GM18505 (cell line): ENCODE measurements at regions not wholly inside any gene's neighbourhood (a gene's known extent, or its start where the extent isn't known, plus 50 kb on each side); places are given as distances from the start of the nearest gene placed in this dataset.
"Not testable (repeated sequence)": the region's sequence is repeated elsewhere in the genome, so short reads cannot be mapped to it uniquely, and the experiment has no call there.

Experiments
- ATAC-seq: cut with Tn5 transposase; IDR thresholded peaks from one replicate; pipeline ENCODE4 v1.9.1; 2021; ENCODE audit not compliant: unreplicated experiment
- POLR2A ChIP-seq: IDR thresholded peaks from 4 replicates; pipeline ENCODE4 v1.6.1; 2011; ENCODE audit warnings: borderline replicate concordance; ENCODE audit not compliant: insufficient read depth, insufficient read length; ENCODE audit errors: extremely low read depth

- no peak for ATAC-seq
- no peak for TF ChIP-seq POLR2A
These were observed 119.5 kb downstream of the ANXA1 start for GRCh38 chr9:73270967-73271721.

GRCh38 chr9:73280113-73280512, 128.4 kb downstream of the ANXA1 start:
- TF ChIP-seq POLR2A, result no peak

GRCh38 chr9:73284377-73284776, 132.7 kb downstream of the ANXA1 start:
- ATAC-seq, result no peak
- no peak for TF ChIP-seq POLR2A

More at GRCh38 chr9:73280113-73280512, 128.4 kb downstream of the ANXA1 start:
- no peak for ATAC-seq

DNA sequence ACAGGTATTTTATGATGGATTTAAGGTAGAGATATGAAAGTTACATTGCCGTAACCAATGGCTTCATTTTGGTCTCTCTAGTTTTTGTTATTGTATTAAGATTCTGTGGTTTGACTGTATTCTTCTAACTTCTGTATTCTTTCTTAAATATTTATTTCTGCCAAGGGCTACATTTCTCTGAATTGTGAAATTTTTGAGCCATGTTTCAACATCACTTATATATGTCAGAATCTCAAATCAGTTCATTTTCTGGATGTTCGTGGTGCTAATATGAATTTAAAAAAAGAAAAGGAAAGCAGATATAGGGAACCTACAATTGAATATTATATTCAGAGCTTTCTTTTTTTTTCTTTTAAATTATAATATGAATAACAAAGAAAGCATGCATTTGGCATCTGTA, 142.7 kb downstream of the ANXA1 start:
- no peak for ATAC-seq
- no peak for TF ChIP-seq POLR2A

DNA sequence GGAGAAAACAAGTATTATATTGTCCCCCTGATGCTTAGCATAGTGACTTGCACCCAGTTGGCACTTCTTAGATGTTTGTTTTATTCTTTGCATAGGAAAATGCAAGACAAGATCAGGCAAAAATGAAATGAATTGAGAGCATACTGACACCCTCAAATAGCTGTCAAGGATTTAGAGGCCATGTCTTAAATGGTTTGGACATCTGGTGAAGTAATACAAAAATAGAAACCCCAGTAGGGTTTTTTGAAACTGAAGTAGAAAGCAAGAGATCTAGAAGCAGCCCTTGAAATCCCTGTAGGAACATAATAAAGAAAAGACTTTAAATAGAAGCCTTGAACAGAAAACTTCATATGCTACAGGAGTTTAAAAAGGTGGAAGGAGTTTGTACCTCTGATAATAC, 174.3 kb downstream of the ANXA1 start:
- ATAC-seq, result no peak
- no peak for TF ChIP-seq POLR2A

DNA sequence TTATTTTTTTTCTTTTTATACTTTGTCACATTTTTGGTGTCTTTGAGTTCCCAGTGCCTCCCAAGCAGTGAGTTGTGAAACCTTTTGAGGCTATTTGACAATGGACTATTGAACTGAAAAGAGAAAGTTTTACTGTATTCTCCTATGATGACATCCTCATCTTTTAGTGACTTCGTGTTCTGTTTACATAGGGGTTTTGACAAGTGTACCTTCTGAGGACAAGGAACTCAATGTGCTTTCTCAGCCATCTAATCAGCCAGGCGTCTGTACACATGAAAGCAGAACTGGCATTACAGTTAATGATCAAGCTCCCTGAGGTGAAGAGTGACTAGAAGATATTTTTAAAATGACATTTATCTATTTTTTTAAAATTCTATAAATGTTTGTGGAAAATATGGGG, 175.5 kb downstream of the ANXA1 start:
- no peak for ATAC-seq
- no peak for TF ChIP-seq POLR2A

DNA sequence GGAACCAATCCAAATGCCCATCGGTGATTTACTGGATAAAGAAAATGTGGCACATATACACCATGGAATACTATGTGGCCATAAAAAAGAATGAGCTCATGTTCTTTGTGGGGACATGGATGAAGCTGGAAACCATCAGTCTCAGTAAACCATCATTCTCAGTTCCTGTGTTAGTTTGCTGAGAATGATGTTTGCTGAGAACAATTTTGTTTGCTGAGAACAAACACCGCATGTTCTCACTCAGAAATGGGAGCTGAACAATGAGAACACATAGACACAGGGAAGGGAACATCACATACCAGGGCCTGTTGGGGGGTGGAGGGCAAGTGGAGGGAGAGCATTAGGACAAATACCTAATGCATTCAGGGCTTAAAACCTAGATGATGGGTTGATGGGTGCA, 185.5 kb downstream of the ANXA1 start:
- not testable (repeated sequence) for ATAC-seq

DNA sequence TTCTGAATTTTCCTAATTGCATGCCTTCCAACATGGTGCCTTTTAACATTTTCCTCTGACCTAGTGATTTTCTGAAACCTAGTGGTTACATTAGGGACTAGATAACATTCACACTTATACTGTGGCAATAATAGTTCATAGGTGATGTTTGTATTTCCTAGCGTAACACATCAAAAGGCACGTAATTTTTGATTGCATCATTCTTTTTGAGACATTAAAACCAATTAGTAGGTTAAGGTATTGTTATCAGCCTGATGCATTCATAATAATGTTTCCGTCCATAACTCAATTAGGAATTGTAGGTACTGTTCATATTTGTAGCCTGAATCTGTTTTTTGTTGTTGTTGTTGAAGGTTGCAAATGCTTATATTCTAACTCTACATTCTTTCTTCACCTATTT, 192.4 kb downstream of the ANXA1 start:
- ATAC-seq, result no peak
- TF ChIP-seq POLR2A, result no peak

- ATAC-seq, result no peak
- no peak for TF ChIP-seq POLR2A
These were observed 195.5 kb downstream of the ANXA1 start for GRCh38 chr9:73347123-73347522.

DNA sequence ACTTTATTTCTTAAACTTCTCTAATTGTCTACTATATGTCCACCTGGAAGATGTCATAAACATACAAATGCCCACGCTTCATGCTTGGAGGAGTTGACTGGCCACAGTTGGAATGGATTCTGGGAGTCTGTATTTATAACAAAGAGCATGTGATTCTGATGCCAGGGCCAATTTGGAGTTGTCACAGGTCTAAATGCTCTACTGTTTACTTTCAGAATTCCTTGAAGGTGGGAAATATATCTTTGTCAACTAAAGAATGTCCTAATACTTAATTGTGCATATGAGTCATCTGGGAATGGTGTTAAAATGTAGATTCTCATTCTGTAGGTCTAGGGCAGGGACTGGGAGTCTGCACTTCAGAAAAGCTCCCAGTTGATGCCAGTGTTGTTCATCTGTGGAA, 196.1 kb downstream of the ANXA1 start:
- ATAC-seq, result no peak
- TF ChIP-seq POLR2A, result no peak

DNA sequence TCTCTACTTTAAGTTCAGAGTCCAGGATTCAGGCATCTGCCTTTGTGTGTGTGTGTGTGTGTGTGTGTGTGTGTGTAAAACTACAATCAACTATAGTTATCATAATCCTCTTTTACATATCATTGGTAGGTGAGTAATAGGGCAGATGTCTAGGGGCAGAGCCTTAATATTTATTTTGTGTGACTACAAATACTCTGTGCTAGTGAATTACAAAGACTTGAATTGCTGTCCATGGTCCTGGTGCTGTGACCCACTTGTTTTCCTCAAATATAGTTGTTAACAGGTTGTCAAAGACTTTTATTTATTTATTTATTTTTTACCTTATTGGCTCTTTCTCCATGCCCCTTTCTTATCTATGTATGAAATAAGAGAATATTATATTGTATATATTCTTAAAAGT, 196.8 kb downstream of the ANXA1 start:
- ATAC-seq, result no peak
- no peak for TF ChIP-seq POLR2A

DNA sequence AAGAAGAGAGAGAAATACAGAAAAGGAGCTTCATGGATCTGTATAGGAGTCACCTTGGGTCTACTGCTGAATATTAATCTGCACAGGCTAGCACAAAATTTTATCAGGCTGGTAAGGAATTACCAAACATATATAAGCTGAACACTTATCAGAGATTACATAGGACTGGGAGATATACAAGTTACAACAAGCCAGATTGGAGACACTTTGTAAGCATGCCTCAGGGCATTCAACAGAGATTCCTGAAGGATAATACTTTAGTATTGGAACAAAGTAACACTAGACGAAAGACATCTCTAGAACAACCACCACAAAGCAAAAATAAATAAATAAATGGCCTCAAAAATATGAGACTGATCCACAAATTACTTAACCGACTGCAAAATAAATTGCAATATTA, 197.8 kb downstream of the ANXA1 start:
- no peak for ATAC-seq
- TF ChIP-seq POLR2A, result no peak

DNA sequence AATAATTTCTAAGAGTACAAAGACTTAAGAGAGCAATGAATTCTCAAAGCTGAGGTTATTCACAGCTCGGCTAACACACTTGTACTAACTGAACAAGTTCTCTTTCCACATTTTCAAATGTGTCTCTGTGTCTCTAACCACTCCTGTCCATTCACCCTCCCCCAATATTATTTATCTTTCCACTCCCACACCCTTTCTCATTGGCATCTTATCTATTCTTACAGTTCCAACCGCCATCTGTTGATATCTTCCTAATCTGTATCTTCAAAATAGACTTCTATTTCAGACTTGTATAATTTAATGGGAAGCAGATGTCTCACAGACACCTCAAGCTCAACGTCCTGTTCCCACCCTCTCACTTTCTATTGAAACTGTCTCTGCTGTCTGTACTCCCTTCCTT, 205.9 kb downstream of the ANXA1 start:
- TF ChIP-seq POLR2A, result no peak
- no peak for ATAC-seq

DNA sequence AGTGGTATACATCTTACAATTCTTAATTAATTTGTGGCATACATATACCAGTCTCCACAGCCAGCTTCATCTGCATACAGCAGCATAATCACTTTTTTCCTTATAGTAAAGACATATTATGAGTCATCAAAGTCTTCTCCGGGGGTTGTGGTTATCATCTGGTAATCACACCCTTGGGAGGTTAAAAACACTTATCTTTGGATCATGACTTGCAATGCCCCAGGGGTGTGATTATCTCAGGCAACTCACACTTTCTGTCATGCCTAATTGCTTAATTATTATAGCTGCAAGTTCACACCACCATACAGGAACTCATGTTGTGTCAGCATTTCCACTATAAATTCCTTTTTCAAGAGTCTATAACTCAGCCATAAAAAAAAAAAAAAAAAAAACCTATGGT, 218.4 kb downstream of the ANXA1 start:
- TF ChIP-seq POLR2A, result no peak
- ATAC-seq, result no peak

DNA sequence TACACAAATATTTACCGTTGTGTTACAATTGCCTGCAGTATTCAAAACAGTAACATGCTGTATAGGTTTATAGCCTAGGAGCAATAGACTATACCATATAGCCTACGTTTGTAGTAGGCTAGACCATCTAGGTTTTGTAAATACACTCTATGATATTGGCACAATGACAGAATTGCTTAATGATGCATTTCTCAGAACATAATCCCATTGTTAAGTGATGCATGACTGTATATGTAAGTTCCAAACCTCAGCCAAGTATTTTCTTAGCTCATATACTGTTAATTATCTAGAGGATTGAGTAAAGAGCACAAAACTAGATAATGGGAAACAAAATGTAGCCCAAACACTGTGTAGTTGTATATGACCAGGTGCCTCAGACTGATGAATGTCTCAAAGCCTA, 220.1 kb downstream of the ANXA1 start:
- ATAC-seq, result no peak
- TF ChIP-seq POLR2A, result no peak
